A549 (cell line): ENCODE measurements at regions not wholly inside any gene's neighbourhood (a gene's known extent, or its start where the extent isn't known, plus 50 kb on each side); places are given as distances from the start of the nearest gene placed in this dataset.

Experiments used
- ATAC-seq, 2 experiments: fragments of 200-7000 bp in 1 of 2; fragments of >200 bp in 1 of 2; cut with Nextera tagmentation in 1 of 2; cut with Tn5 transposase in 1 of 2; 3 replicates each; pipeline versions ENCODE4 v1.8.0 to v1.9.1; 2018 to 2020; ENCODE audit warnings: mild to moderate bottlenecking in 1 of 2, moderate library complexity in 1 of 2
- CTCF ChIA-PET: fragments of 300-600 bp; sonication (Branson Sonifier 250); formaldehyde crosslinking; extraction: SDS; loops from one replicate; lab custom pipeline; 2021; ENCODE audit warnings: antibody characterized with exemption, inconsistent platforms; lab: Yijun Ruan, JAX
- POLR2A ChIA-PET: fragments of 350-600 bp; formaldehyde crosslinking; extraction: SDS; loops from one replicate; lab custom pipeline; 2021; ENCODE audit warnings: antibody characterized with exemption, inconsistent platforms; lab: Yijun Ruan, JAX
- DNase-seq, 2 experiments: peaks; one replicate each; pipeline versions ENCODE4 v3.0.0 to v3.0.0-alpha.2; 2011 to 2016; ENCODE audit warnings: low read depth in 1 of 2, low spot score in 1 of 2
- FAIRE-seq: peaks from 2 replicates; lab custom pipeline; 2011; peaks lifted over from hg19 to GRCh38; lab: Jason Lieb, UNC
- H3K27ac ChIP-seq, 2 experiments: fragments of >200 bp; sonication (Bioruptor Twin); formaldehyde crosslinking; 3 replicates each; pipeline ENCODE4 v1.5.1; 2016 to 2017
- H3K4me1 ChIP-seq: fragments of >200 bp; sonication (Bioruptor Twin); formaldehyde crosslinking; 3 replicates; pipeline ENCODE4 v1.6.1; 2016
- H3K4me2 ChIP-seq: fragments of >200 bp; sonication (Bioruptor Twin); formaldehyde crosslinking; 3 replicates; pipeline ENCODE4 v1.6.1; 2016
- H3K4me3 ChIP-seq: fragments of >200 bp; sonication (Bioruptor Twin); formaldehyde crosslinking; 3 replicates; pipeline ENCODE4 v1.5.1; 2016
- H3K9me3 ChIP-seq: fragments of >200 bp; sonication (Bioruptor Twin); formaldehyde crosslinking; 3 replicates; pipeline ENCODE4 v1.6.1; 2016
- ATOH8 ChIP-seq: fragments of 250-450 bp; sonication (Bioruptor Pico); IDR thresholded peaks from 2 replicates; pipeline ENCODE4 v1.5.0; 2020; ENCODE audit warnings: low read depth, mild to moderate bottlenecking, moderate library complexity
- CBX8 ChIP-seq: fragments of 200-600 bp; sonication (generic); IDR thresholded peaks from 2 replicates; pipeline ENCODE4 v1.6.1; 2016
- CEBPB ChIP-seq, 2 experiments: fragments of >200 bp in 1 of 2; sonication (Bioruptor Twin) in 1 of 2; formaldehyde crosslinking in 1 of 2; IDR thresholded peaks; 2 replicates each; pipeline ENCODE4 v1.6.1; 2012 to 2016
- EHMT2 ChIP-seq: fragments of 200-600 bp; sonication (generic); IDR thresholded peaks from 2 replicates; pipeline ENCODE4 v1.6.1; 2016; ENCODE audit warnings: antibody characterized with exemption, low read depth, mild to moderate bottlenecking, moderate library complexity
- FOXS1 ChIP-seq: fragments of 250-450 bp; sonication (Bioruptor Pico); IDR thresholded peaks from 2 replicates; pipeline ENCODE4 v1.5.0; 2020; ENCODE audit warnings: mild to moderate bottlenecking, moderate library complexity
- HDAC2 ChIP-seq: fragments of 200-600 bp; sonication (generic); IDR thresholded peaks from 2 replicates; pipeline ENCODE4 v1.6.1; 2016
- MAZ ChIP-seq: fragments of 150-350 bp; IDR thresholded peaks from 2 replicates; pipeline ENCODE4 v1.6.1; 2014; ENCODE audit warnings: antibody characterized with exemption, low read depth, low read length, borderline replicate concordance
- NFE2L2 ChIP-seq: fragments of 150-350 bp; conservative IDR thresholded peaks from 2 replicates; pipeline ENCODE4 v1.6.1; 2014; ENCODE audit warnings: low read length
- PHF8 ChIP-seq: fragments of 200-600 bp; sonication (generic); IDR thresholded peaks from 2 replicates; pipeline ENCODE4 v1.6.1; 2016; ENCODE audit warnings: low read depth, mild to moderate bottlenecking, antibody characterized with exemption, moderate library complexity, borderline replicate concordance
- RAD21 ChIP-seq, 2 experiments: fragments of >200 bp in 1 of 2; sonication (Bioruptor Twin) in 1 of 2; formaldehyde crosslinking in 1 of 2; IDR thresholded peaks in 1 of 2; conservative IDR thresholded peaks in 1 of 2; 2 replicates in 1 of 2; 3 replicates in 1 of 2; pipeline ENCODE4 v1.6.1; 2012 to 2018; ENCODE audit warnings: inconsistent platforms in 1 of 2
- REST ChIP-seq: fragments of 200-600 bp; sonication (generic); IDR thresholded peaks from 2 replicates; pipeline ENCODE4 v1.6.1; 2016; ENCODE audit warnings: antibody characterized with exemption, mild to moderate bottlenecking, moderate library complexity
- RNF2 ChIP-seq: fragments of 200-600 bp; sonication (generic); IDR thresholded peaks from 2 replicates; pipeline ENCODE4 v1.6.1; 2016; ENCODE audit warnings: low read depth, mild to moderate bottlenecking, antibody characterized with exemption, moderate library complexity, borderline replicate concordance
- SMC3 ChIP-seq: fragments of >200 bp; sonication (Bioruptor Twin); formaldehyde crosslinking; IDR thresholded peaks from 3 replicates; pipeline ENCODE4 v1.6.1; 2018; ENCODE audit warnings: inconsistent platforms
- WGBS: methylation state at CpG from one replicate; pipeline ENCODE4 v1.1.6; 2017; ENCODE audit errors: missing lambda C conversion rate; 5-methylcytosine and 5-hydroxymethylcytosine counted together
- TF ChIP-seq, protein P1 (sequence below): IDR thresholded peaks from 2 replicates; pipeline ENCODE4 v1.6.1; 2012
- TF ChIP-seq, protein P2 (sequence below): fragments of >200 bp; sonication (Bioruptor Twin); formaldehyde crosslinking; IDR thresholded peaks from 3 replicates; pipeline ENCODE4 v1.5.1; 2016
- TF ChIP-seq, protein P3 (sequence below): fragments of 250-450 bp; sonication (Bioruptor Pico); IDR thresholded peaks from 2 replicates; pipeline ENCODE4 v1.5.0; 2021; ENCODE audit warnings: mild to moderate bottlenecking, moderate library complexity, borderline replicate concordance
- TF ChIP-seq, protein P4 (sequence below): fragments of 450-650 bp; IDR thresholded peaks from 2 replicates; pipeline ENCODE4 v1.6.1; 2014; ENCODE audit warnings: antibody characterized with exemption

DNA sequence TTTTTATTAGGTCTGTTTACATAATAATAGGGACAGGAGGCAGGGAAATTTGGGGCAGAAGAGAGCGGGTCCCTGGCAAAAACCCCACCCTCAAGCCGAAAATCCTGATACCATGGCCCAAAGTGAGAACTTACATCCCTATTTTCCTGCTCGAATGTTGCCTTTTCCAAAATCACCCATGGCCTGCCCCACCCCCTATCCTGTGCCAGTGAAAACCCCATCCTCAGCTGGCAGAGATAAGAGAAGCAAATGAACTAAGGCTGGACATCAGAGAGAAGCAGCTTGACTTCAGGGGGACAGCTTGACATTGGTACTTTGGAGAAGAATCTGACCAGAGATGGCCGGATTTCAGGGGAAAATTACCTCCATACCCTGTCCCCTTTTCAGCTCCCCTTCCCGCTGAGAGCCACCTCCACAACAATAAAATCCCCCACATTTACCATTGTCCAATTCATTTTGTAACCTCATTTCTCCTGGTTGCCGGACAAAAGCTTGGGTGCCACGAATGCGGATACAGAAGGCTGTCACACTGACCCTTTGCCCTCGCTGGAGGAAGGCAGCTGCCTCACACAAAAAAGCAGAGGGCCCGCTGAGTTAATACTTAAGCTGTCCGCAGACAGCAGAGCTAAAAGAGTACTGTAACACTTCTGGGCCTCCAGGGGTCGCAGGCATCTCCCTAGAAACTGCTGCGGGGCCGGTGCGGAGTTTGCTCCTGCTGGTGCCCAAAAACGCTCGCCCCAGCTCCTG, 196.2 kb downstream of the SNCA start:
- ChIA-PET POLR2A (no interaction called here), CTCF (interaction anchor here (0.6 to 1.5 kb wide), 10 partner anchors 17 to 1011 kb away, joined by 3 to 4 read pairs (median 3); no protein-coding TSS in a partner anchor)
- peak; percentile 40 to 63 for DNase-seq
- no peaks in the 10 kb centered on the region for H3K9me3 ChIP-seq
- TF ChIP-seq ATOH8 (CRISPR knock-in tag) (no peak), RAD21 (conservative IDR thresholded peaks at IDR 0.05 in 1 of 2, IDR thresholded peaks at IDR 0.05 in 1 of 2) (peak; percentile 29 to 30; a peak in 3 of 5 replicates), SMC3 (peak; percentile 39; the same call in 2 of the 3 replicates)
- TF ChIP-seq, protein P1, sequence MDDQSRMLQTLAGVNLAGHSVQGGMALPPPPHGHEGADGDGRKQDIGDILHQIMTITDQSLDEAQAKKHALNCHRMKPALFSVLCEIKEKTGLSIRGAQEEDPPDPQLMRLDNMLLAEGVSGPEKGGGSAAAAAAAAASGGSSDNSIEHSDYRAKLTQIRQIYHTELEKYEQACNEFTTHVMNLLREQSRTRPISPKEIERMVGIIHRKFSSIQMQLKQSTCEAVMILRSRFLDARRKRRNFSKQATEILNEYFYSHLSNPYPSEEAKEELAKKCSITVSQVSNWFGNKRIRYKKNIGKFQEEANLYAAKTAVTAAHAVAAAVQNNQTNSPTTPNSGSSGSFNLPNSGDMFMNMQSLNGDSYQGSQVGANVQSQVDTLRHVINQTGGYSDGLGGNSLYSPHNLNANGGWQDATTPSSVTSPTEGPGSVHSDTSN, result no peak
- TF ChIP-seq, protein P2, sequence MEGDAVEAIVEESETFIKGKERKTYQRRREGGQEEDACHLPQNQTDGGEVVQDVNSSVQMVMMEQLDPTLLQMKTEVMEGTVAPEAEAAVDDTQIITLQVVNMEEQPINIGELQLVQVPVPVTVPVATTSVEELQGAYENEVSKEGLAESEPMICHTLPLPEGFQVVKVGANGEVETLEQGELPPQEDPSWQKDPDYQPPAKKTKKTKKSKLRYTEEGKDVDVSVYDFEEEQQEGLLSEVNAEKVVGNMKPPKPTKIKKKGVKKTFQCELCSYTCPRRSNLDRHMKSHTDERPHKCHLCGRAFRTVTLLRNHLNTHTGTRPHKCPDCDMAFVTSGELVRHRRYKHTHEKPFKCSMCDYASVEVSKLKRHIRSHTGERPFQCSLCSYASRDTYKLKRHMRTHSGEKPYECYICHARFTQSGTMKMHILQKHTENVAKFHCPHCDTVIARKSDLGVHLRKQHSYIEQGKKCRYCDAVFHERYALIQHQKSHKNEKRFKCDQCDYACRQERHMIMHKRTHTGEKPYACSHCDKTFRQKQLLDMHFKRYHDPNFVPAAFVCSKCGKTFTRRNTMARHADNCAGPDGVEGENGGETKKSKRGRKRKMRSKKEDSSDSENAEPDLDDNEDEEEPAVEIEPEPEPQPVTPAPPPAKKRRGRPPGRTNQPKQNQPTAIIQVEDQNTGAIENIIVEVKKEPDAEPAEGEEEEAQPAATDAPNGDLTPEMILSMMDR, result peak; percentile 39
- 22% methylated on average over 15 of the region's 17 CpGs for WGBS
- no peak for FAIRE-seq
- peak overlapping the region; percentile 67 for H3K4me2 ChIP-seq
- no peaks in the 10 kb centered on the region; the same call in 2 of the 3 replicates for H3K4me1 ChIP-seq
- H3K4me3 ChIP-seq, result peak overlapping the region; percentile 11; the same call in 1 of the 3 replicates
- H3K27ac ChIP-seq, result no peak overlapping the region
- peak; percentile 98 to 100 for ATAC-seq

DNA sequence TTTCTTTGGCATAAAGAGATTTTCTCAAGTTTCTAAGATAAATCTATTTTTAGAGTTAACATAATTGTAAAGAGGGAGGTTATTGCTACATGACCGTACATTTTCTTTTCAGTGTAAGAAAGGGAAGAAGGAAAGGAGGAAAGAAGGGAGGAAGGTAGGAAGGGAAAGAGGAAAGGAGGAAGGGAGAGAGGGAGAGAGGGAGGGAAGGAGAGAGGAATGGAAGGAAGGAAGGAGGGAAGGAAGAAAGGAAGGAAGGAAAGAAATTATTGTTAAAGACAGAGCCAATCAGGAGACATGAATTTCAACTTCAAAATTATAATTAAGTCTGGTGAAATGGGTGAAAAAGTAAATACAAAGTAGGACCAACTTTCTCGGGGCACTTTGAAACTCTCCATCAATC, 197.6 kb downstream of the SNCA start:
- H3K4me1 ChIP-seq, result no peaks in the 10 kb centered on the region; the same call in 2 of the 3 replicates
- H3K4me3 ChIP-seq, result no peak overlapping the region
- POLR2A ChIA-PET, result no interaction called here
- WGBS, result 47% methylated on average over 2 of the region's 2 CpGs
- no peak overlapping the region for H3K4me2 ChIP-seq
- ATAC-seq, result no peak
- no peaks in the 10 kb centered on the region for H3K9me3 ChIP-seq
- no peak overlapping the region for H3K27ac ChIP-seq
- no peak for FAIRE-seq
- no peak for DNase-seq
- CTCF ChIA-PET, result no interaction called here
- TF ChIP-seq EHMT2 (no peak), REST (no peak), CBX8 (no peak), CEBPB (IDR thresholded peaks at IDR 0.05) (no peak), MAZ (no peak), FOXS1 (no peak), RNF2 (no peak), PHF8 (no peak), NFE2L2 (no peak), HDAC2 (no peak), SMC3 (no peak)
- TF ChIP-seq, protein P3, sequence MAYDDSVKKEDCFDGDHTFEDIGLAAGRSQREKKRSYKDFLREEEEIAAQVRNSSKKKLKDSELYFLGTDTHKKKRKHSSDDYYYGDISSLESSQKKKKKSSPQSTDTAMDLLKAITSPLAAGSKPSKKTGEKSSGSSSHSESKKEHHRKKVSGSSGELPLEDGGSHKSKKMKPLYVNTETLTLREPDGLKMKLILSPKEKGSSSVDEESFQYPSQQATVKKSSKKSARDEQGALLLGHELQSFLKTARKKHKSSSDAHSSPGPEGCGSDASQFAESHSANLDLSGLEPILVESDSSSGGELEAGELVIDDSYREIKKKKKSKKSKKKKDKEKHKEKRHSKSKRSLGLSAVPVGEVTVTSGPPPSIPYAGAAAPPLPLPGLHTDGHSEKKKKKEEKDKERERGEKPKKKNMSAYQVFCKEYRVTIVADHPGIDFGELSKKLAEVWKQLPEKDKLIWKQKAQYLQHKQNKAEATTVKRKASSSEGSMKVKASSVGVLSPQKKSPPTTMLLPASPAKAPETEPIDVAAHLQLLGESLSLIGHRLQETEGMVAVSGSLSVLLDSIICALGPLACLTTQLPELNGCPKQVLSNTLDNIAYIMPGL (CRISPR knock-in tag), result no peak
- TF ChIP-seq, protein P4, sequence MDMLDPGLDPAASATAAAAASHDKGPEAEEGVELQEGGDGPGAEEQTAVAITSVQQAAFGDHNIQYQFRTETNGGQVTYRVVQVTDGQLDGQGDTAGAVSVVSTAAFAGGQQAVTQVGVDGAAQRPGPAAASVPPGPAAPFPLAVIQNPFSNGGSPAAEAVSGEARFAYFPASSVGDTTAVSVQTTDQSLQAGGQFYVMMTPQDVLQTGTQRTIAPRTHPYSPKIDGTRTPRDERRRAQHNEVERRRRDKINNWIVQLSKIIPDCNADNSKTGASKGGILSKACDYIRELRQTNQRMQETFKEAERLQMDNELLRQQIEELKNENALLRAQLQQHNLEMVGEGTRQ, result no peak
- TF ChIP-seq, all 56 proteins: peak for 0
